NCI-H446 treated with DMSO at 0.1 percent for 48 hours (cell line): ENCODE measurements at regions not wholly inside any gene's neighbourhood (a gene's known extent, or its start where the extent isn't known, plus 50 kb on each side); places are given as distances from the start of the nearest gene placed in this dataset.

Source experiments
- DNase-seq: peaks from one replicate; lab custom pipeline; 2025; lab: John Stamatoyannopoulos, UW

- no peak for DNase-seq
Observed at GRCh38 chr7:113968713-113969112, 49.9 kb upstream of the PPP1R3A start.
